HL-60 (cell line): ENCODE measurements at regions not wholly inside any gene's neighbourhood (a gene's known extent, or its start where the extent isn't known, plus 50 kb on each side); places are given as distances from the start of the nearest gene placed in this dataset.

Source experiments
- DNase-seq, 2 experiments: peaks; one replicate each; pipeline ENCODE4 v3.0.0-alpha.2; 2010 to 2020; ENCODE audit warnings: low read depth in 1 of 2, low spot score in 1 of 2
- H3K27ac ChIP-seq: fragments of 250-450 bp; sonication (Bioruptor Pico); replicated peaks from 2 replicates; pipeline ENCODE4 v1.5.1; 2020; ENCODE audit warnings: mild to moderate bottlenecking, moderate library complexity
- H3K27me3 ChIP-seq: fragments of 250-450 bp; sonication (Bioruptor Pico); 2 replicates; pipeline ENCODE4 v1.5.1; 2021; ENCODE audit warnings: mild to moderate bottlenecking, moderate library complexity; ENCODE audit not compliant: insufficient read depth, poor library complexity, severe bottlenecking
- H3K4me3 ChIP-seq: replicated peaks from 2 replicates; pipeline ENCODE4 v1.5.1; 2011; ENCODE audit warnings: mild to moderate bottlenecking, control low read depth, low read length; ENCODE audit not compliant: insufficient read depth
- CTCF ChIP-seq: IDR thresholded peaks from one replicate; pipeline ENCODE4 v1.5.1; 2011; ENCODE audit warnings: low read length, control low read depth, inconsistent platforms; ENCODE audit not compliant: insufficient read depth
- GABPA ChIP-seq: IDR thresholded peaks from 2 replicates; pipeline ENCODE4 v1.6.1; 2012; ENCODE audit warnings: low read depth
- POLR2AphosphoS5 ChIP-seq: IDR thresholded peaks from 2 replicates; pipeline ENCODE4 v1.6.1; 2012; ENCODE audit warnings: low read depth
- REST ChIP-seq: IDR thresholded peaks from 2 replicates; pipeline ENCODE4 v1.6.1; 2012; ENCODE audit warnings: low read depth; ENCODE audit not compliant: insufficient replicate concordance
- SPI1 ChIP-seq: IDR thresholded peaks from 2 replicates; pipeline ENCODE4 v1.6.1; 2012; ENCODE audit warnings: low read depth, mild to moderate bottlenecking, borderline replicate concordance

- H3K27ac ChIP-seq: no peak overlapping the region
- H3K27me3 ChIP-seq: no peaks in the 10 kb centered on the region
- no peak for TF ChIP-seq REST
- no peak for TF ChIP-seq GABPA
- TF ChIP-seq CTCF: no peak
- no peak for TF ChIP-seq POLR2AphosphoS5
- TF ChIP-seq SPI1: no peak
- no peak for DNase-seq
- no peak overlapping the region for H3K4me3 ChIP-seq
Observed at GRCh38 chr5:87541676-87542075, 128.9 kb upstream of the CCNH start.

- TF ChIP-seq CTCF (no peak), GABPA (no peak), POLR2AphosphoS5 (no peak), SPI1 (no peak), REST (no peak)
- H3K27me3 ChIP-seq: no peaks in the 10 kb centered on the region
- H3K4me3 ChIP-seq: no peak overlapping the region
- no peak for DNase-seq
- H3K27ac ChIP-seq: no peak overlapping the region
Observed at GRCh38 chr5:87541033-87541432, 128.3 kb upstream of the CCNH start.

- no peaks in the 10 kb centered on the region for H3K27me3 ChIP-seq
- no peak for TF ChIP-seq SPI1
- no peak for TF ChIP-seq REST
- TF ChIP-seq GABPA: no peak
- no peak for TF ChIP-seq CTCF
- no peak overlapping the region for H3K27ac ChIP-seq
- DNase-seq: no peak
- H3K4me3 ChIP-seq: no peak overlapping the region
Observed at GRCh38 chr5:87539839-87540238, 127.1 kb upstream of the CCNH start.
